ENCODE measurements at regions not wholly inside any gene's neighbourhood (a gene's known extent, or its start where the extent isn't known, plus 50 kb on each side); places are given as distances from the start of the nearest gene placed in this dataset.

DNA sequence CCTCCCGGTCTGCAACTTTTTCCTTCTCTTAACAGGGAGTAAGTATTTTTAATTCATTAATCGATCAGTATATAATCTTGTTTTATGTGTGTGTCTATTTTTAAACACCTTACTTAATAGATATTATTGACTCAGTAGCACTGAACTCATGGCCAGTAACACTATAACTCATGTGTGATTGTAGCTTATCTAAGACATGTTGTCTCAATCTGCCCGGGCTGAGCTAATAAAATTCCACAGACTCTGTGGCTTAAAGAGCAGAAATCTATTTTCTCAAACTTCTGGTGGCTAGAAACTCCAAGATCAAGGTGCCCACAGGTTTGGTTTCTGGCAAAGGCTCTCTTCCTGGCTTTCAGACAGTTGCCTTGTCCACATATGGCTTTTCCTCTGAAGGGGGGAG, 68.8 kb upstream of the TNFAIP3 start:
- H4K8ac ChIP-seq (ENCODE audit: extremely low read depth, insufficient read depth, low read length) = no peak overlapping the region
- no peaks in the 10 kb centered on the region for H3K36me3 ChIP-seq (ENCODE audit: control insufficient read depth in 2 of 4, insufficient read depth in 4 of 4, low read length in 3 of 4)
- H3K27me3 ChIP-seq (replicated peaks in 1 of 4; ENCODE audit: control insufficient read depth in 3 of 4, extremely low read depth in 1 of 4, insufficient read depth in 3 of 4, low read length in 3 of 4) = no peaks in the 10 kb centered on the region
- no peak overlapping the region for H2AFZ ChIP-seq (ENCODE audit: low read length)
- H3K23ac ChIP-seq (ENCODE audit: insufficient read length) = no peak overlapping the region
- DNase-seq (ENCODE audit: low read depth in 1 of 2, low spot score in 2 of 2) = no peak
- H2BK12ac ChIP-seq (ENCODE audit: low read depth, low read length) = no peak overlapping the region
- H3K9ac ChIP-seq (replicated peaks in 1 of 4; ENCODE audit: extremely low read depth in 1 of 4, low read depth in 3 of 4, low read length in 3 of 4) = no peak overlapping the region
- no peak overlapping the region for H3K4me2 ChIP-seq (ENCODE audit: insufficient read depth in 1 of 2, low read depth in 2 of 2, low read length in 2 of 2)
- H4K20me1 ChIP-seq (replicated peaks in 1 of 2; ENCODE audit: control insufficient read depth in 1 of 2, insufficient read depth in 2 of 2, low read length in 2 of 2) = no peaks in the 10 kb centered on the region
- FAIRE-seq = no peak
- H2BK5ac ChIP-seq (ENCODE audit: low read depth, low read length) = no peak overlapping the region
- no peak overlapping the region for H4K5ac ChIP-seq (ENCODE audit: insufficient read length, low read depth, low read length)
- CTCF ChIA-PET (ENCODE audit: partially characterized antibody) = interaction anchor here (0.9 to 4.7 kb wide), 16 partner anchors 10 to 148 kb away, joined by 3 to 36 read pairs (median 4); partner anchors contain the start of gene TNFAIP3
- H3K79me1 ChIP-seq (ENCODE audit: low read depth, low read length) = no peaks in the 10 kb centered on the region
- H3K4me1 ChIP-seq (replicated peaks in 1 of 4; ENCODE audit: control insufficient read depth in 3 of 4, insufficient read depth in 4 of 4, low read length in 3 of 4) = no peaks in the 10 kb centered on the region; a peak in 1 of 7 replicates
- H3K23me2 ChIP-seq (ENCODE audit: low read depth, low read length) = no peaks in the 10 kb centered on the region
- POLR2A ChIA-PET (ENCODE audit: partially characterized antibody) = interaction anchor here (0.9 kb wide), 1 partner anchor 74 kb away, joined by 3 read pairs; no protein-coding TSS in a partner anchor
- H2AK5ac ChIP-seq (ENCODE audit: low read depth, low read length) = no peak overlapping the region
- no peak overlapping the region for H4K91ac ChIP-seq (replicated peaks; ENCODE audit: insufficient read length, low read length)
- H3K18ac ChIP-seq (ENCODE audit: extremely low read depth, low read length) = no peak overlapping the region
- H3K56ac ChIP-seq (replicated peaks; ENCODE audit: insufficient read length, low read depth, low read length) = no peak overlapping the region
- no peaks in the 10 kb centered on the region for H3K79me2 ChIP-seq (ENCODE audit: control insufficient read depth in 1 of 2, insufficient read depth in 2 of 2, low read length in 2 of 2)
- H3K14ac ChIP-seq (ENCODE audit: insufficient read length) = no peak overlapping the region
- no peak overlapping the region for H2BK120ac ChIP-seq (replicated peaks; ENCODE audit: low read depth, low read length)
- H2BK20ac ChIP-seq (ENCODE audit: low read length) = no peak overlapping the region
- H2BK15ac ChIP-seq (ENCODE audit: low read length) = no peak overlapping the region
- WGBS, 2 experiments (ENCODE audit: extremely low coverage in 1 of 2, insufficient coverage in 1 of 2, insufficient read length in 1 of 2, insufficient replicate concordance in 2 of 2, low coverage in 1 of 2, low lambda C conversion rate in 2 of 2, missing lambda C conversion rate in 1 of 2) = 86% methylated on average over 3 of the region's 3 CpGs; no CpG with 5 or more reads in 1 of the 2 experiments
- no peaks in the 10 kb centered on the region for H3K9me3 ChIP-seq (ENCODE audit: insufficient read depth in 2 of 2, low read depth in 1 of 2, low read length in 1 of 2)
- no peak overlapping the region for H3K4ac ChIP-seq (replicated peaks; ENCODE audit: insufficient read length, low read depth, low read length)
- no peak overlapping the region for H3K27ac ChIP-seq (ENCODE audit: low read depth, low read length)
- no peak overlapping the region for H3K4me3 ChIP-seq (ENCODE audit: extremely low read depth in 1 of 4, insufficient read depth in 2 of 4, low read depth in 3 of 4, low read length in 4 of 4)
- TF ChIP-seq POU5F1 (IDR thresholded peaks at IDR 0.05; ENCODE audit: low read depth, low read length) (no peak), ATF2 (IDR thresholded peaks at IDR 0.05; ENCODE audit: low read length) (no peak), PHF8 (conservative IDR thresholded peaks at IDR 0.05; ENCODE audit: low read depth, low read length) (no peak), BACH1 (IDR thresholded peaks at IDR 0.05; ENCODE audit: low read length) (no peak), SAP30 (IDR thresholded peaks at IDR 0.05; ENCODE audit: insufficient read depth, insufficient replicate concordance, low read length) (no peak), USF2 (IDR thresholded peaks at IDR 0.05; ENCODE audit: low read length) (no peak), SRF (IDR thresholded peaks at IDR 0.05; ENCODE audit: low read depth, low read length) (no peak)
- TF ChIP-seq, protein P1, sequence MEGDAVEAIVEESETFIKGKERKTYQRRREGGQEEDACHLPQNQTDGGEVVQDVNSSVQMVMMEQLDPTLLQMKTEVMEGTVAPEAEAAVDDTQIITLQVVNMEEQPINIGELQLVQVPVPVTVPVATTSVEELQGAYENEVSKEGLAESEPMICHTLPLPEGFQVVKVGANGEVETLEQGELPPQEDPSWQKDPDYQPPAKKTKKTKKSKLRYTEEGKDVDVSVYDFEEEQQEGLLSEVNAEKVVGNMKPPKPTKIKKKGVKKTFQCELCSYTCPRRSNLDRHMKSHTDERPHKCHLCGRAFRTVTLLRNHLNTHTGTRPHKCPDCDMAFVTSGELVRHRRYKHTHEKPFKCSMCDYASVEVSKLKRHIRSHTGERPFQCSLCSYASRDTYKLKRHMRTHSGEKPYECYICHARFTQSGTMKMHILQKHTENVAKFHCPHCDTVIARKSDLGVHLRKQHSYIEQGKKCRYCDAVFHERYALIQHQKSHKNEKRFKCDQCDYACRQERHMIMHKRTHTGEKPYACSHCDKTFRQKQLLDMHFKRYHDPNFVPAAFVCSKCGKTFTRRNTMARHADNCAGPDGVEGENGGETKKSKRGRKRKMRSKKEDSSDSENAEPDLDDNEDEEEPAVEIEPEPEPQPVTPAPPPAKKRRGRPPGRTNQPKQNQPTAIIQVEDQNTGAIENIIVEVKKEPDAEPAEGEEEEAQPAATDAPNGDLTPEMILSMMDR (IDR thresholded peaks at IDR 0.05; ENCODE audit: control extremely low read depth in 1 of 3, insufficient read depth in 1 of 3, low read depth in 1 of 3, low read length in 3 of 3) = no peak

Measured in H1 (cell line).